ENCODE measurements at regions not wholly inside any gene's neighbourhood (a gene's known extent, or its start where the extent isn't known, plus 50 kb on each side); places are given as distances from the start of the nearest gene placed in this dataset.
A peak's percentile ranks its signal among the peaks of the same experiment; 100 is the strongest.

- peaks cover 45% of the 10 kb centered on the region for H3K4me1 Mint-ChIP-seq (ENCODE audit: unreplicated experiment)
- peak overlapping the region; percentile 75 for H3K27ac Mint-ChIP-seq
- H3K36me3 Mint-ChIP-seq: no peaks in the 10 kb centered on the region
- H3K9me3 Mint-ChIP-seq: no peaks in the 10 kb centered on the region
- H3K27me3 Mint-ChIP-seq: peaks cover 23% of the 10 kb centered on the region
- no peak for DNase-seq (ENCODE audit: extremely low spot score, unreplicated experiment)
- no peak for TF ChIP-seq CTCF (conservative IDR thresholded peaks at IDR 0.05)
- H3K4me3 Mint-ChIP-seq: peak overlapping the region; percentile 60
Observed at GRCh38 chr11:15775015-15775541, 581.3 kb downstream of the SOX6 start.

GRCh38 chr11:15775797-15776196 is 580.5 kb downstream of the SOX6 start:
- peak overlapping the region; percentile 32 for H3K4me3 Mint-ChIP-seq
- peaks cover 48% of the 10 kb centered on the region for H3K4me1 Mint-ChIP-seq (ENCODE audit: unreplicated experiment)
- TF ChIP-seq CTCF (conservative IDR thresholded peaks at IDR 0.05): no peak
- peak overlapping the region; percentile 60 for H3K27ac Mint-ChIP-seq
- DNase-seq (ENCODE audit: extremely low spot score, unreplicated experiment): no peak
- no peaks in the 10 kb centered on the region for H3K36me3 Mint-ChIP-seq
- H3K27me3 Mint-ChIP-seq: peaks cover 23% of the 10 kb centered on the region
- H3K9me3 Mint-ChIP-seq: no peaks in the 10 kb centered on the region

GRCh38 chr11:15776366-15776765 is 580.0 kb downstream of the SOX6 start:
- Mint-ChIP-seq H3K27ac (peak overlapping the region; percentile 60), H3K4me3 (peak overlapping the region; percentile 32), H3K9me3 (no peaks in the 10 kb centered on the region), H3K36me3 (no peaks in the 10 kb centered on the region), H3K4me1 (ENCODE audit: unreplicated experiment) (peaks cover 48% of the 10 kb centered on the region), H3K27me3 (peaks cover 17% of the 10 kb centered on the region)
- TF ChIP-seq CTCF (conservative IDR thresholded peaks at IDR 0.05): no peak
- no peak for DNase-seq (ENCODE audit: extremely low spot score, unreplicated experiment)

GRCh38 chr11:15779518-15779917 is 576.8 kb downstream of the SOX6 start:
- Mint-ChIP-seq H3K36me3 (no peaks in the 10 kb centered on the region), H3K4me1 (ENCODE audit: unreplicated experiment) (peaks cover 34% of the 10 kb centered on the region), H3K4me3 (no peak overlapping the region), H3K9me3 (no peaks in the 10 kb centered on the region), H3K27me3 (peaks cover 9% of the 10 kb centered on the region), H3K27ac (no peak overlapping the region)
- no peak for TF ChIP-seq CTCF (conservative IDR thresholded peaks at IDR 0.05)
- no peak for DNase-seq (ENCODE audit: extremely low spot score, unreplicated experiment)

- H3K4me1 Mint-ChIP-seq (ENCODE audit: unreplicated experiment): peaks cover 26% of the 10 kb centered on the region
- peaks cover 3% of the 10 kb centered on the region for H3K27me3 Mint-ChIP-seq
- no peak for DNase-seq (ENCODE audit: extremely low spot score, unreplicated experiment)
- no peak overlapping the region for H3K27ac Mint-ChIP-seq
- no peak overlapping the region for H3K4me3 Mint-ChIP-seq
- H3K9me3 Mint-ChIP-seq: no peaks in the 10 kb centered on the region
- no peaks in the 10 kb centered on the region for H3K36me3 Mint-ChIP-seq
- no peak for TF ChIP-seq CTCF (conservative IDR thresholded peaks at IDR 0.05)
Observed at GRCh38 chr11:15780382-15780781, 576.0 kb downstream of the SOX6 start.

GRCh38 chr11:15780837-15781236 is 575.5 kb downstream of the SOX6 start:
- no peak overlapping the region for H3K27ac Mint-ChIP-seq
- TF ChIP-seq CTCF (conservative IDR thresholded peaks at IDR 0.05): no peak
- no peaks in the 10 kb centered on the region for H3K36me3 Mint-ChIP-seq
- H3K9me3 Mint-ChIP-seq: no peaks in the 10 kb centered on the region
- no peak for DNase-seq (ENCODE audit: extremely low spot score, unreplicated experiment)
- H3K4me1 Mint-ChIP-seq (ENCODE audit: unreplicated experiment): peaks cover 24% of the 10 kb centered on the region
- H3K4me3 Mint-ChIP-seq: no peak overlapping the region
- H3K27me3 Mint-ChIP-seq: peaks cover 3% of the 10 kb centered on the region

All from type B pancreatic cell (in vitro differentiated cells).